Right kidney (tissue), 1 donor: ENCODE measurements at regions not wholly inside any gene's neighbourhood (a gene's known extent, or its start where the extent isn't known, plus 50 kb on each side); places are given as distances from the start of the nearest gene placed in this dataset.

Source experiments
- DNase-seq: peaks from one replicate; pipeline ENCODE4 v3.0.0-alpha.2; 2016

DNA sequence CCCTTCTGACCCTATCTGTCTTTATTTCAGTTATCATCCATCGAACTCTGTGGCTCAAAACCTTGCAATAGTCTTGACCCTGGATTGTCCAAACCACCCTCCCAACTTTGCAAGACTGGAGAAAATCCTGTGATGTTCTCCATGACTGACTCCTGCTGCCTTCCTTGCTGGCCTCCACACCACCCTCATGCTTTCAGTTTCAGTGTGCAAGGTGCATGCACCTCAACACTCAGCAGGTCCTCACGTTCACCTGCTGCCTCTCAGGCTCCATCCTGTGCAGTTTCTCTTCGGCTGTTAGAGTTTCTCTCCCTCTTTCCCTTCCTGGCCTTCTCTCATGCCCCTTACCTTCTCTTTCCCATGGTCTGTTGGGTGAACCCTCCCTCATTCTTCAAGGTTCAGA lies 59.4 kb upstream of the ASIC2 start:
- no peak for DNase-seq

DNA sequence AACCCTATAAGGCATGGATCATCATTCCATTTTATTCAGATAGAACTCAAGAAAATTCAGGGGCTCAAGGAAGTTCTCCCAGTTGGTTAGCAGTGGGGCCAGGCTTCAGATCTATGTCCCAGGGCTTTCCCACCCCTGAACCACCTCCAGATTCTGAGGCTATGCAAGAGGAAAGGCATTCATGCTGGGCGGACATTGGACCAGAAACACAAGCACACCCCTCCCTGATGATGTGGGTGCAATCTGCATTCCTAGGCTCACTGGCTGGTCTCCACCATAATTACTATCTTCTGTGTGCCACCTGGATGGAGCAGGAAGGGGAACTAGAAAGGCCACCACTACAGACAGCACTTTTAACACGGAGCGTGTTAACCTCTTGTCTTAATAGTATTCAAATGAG lies 63.2 kb upstream of the ASIC2 start:
- no peak for DNase-seq

DNA sequence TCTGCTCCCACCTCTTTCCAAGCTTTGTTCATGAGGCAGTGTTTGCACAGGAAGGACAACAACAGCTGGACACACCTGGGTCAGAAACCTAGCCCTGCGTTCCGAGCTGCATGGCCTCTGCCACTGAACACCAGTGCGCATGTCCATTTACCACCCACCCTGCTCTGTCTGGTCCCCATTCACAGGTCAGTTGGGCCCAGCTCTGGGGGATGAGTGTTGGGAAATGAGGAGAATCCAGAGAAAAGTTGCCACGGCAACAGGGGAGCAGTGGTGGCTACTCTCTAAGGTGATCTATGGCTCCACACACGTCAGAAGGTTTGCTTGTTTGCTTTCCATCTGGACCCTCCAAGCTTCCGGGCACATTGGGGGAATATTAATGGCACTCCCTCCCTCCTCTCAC lies 70.4 kb upstream of the ASIC2 start:
- no peak for DNase-seq

DNA sequence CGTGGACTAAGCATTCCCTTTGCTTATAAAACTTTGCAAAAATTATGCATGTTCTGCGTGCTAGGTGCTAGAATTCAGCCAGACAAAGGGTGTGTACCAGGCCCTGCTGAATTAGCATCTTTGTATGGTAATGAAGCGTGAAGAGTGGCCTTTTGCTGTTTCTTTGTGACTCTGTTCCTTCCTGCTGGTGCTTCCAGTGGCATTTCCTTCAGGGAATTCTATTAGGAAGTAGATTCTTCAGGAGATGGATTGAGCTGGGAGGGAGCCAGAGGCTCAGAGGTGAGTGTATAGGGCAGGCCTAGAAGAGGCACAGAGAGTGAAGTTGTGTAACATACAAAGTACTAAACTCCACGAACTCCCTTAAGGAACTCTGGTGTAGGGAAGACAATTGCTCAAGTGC lies 73.9 kb upstream of the ASIC2 start:
- DNase-seq = no peak

DNA sequence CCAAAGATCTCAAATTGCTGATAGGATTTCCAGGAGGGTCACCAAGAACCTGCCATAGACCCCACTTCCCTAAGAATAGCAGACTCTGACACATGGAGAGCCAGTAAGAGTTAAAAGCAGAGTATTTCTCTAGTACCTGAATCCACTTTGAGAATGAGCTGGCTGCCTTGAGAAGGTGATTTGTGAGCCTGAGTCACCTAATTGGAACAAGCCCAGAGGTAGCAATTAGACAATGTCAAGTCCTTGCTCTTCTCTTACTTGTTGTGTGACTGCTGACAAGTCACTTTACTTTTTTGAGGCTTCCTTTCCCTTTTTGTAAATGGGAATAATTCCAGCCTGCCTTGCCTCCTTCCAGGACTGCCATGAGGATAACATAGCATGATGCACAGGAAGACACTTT lies 76.1 kb upstream of the ASIC2 start:
- no peak for DNase-seq

DNA sequence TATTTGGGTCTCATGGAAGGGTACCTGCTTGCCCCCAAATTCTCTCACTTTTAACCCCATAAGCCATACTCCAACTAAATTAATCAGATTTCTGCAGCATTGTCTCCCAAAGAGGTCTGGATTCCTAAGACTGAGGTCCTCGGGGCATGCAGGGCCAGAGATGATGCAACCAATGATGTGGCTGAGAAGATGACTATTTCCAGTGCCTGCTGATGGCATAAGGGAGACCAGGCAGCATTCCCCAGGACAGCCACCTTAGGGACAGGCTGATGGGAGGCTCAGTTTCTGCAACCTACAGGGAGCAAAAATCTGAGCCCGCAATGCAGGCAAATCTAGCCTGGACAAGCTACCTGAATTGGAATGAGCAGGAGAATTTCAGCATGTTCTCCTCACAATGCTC lies 76.8 kb upstream of the ASIC2 start:
- DNase-seq = no peak

DNA sequence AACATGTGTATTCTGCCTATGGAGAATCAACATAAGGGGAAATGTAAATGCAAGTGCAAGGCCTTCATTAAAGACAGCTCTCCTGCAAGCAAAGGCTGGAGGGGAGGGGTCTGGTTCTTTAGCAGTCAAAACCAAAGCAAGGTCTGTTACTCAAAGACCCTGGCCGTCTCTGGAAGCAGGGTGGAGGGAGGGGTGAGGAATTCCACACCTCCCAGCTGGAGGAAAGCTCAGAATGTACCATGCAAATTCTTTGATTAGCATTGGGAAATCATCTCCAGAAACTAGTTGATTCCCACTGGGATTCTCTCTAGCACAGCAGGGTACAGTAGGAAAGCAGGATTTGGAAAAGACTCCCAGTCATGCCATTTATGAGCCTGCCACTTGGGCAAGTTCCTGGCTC lies 77.3 kb upstream of the ASIC2 start:
- DNase-seq = no peak

DNA sequence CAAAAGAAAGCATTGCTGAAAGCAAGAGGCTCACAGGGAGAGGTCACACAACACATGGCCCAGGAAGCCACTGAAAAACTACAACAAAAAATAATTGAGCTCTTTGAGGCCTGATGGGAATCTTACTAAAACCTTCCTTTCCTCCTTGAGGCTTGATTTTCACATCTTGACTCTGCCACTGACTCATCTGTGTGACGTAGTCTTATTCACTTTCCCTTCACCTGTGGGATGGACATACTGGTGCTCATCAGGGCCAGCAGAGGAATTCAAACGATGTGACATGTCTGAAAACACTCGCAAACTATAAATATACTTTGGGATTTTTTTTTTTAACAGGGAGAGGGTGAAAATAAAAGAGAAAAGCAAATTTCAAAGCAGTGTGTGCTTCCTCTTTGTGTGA lies 78.3 kb upstream of the ASIC2 start:
- DNase-seq = no peak

DNA sequence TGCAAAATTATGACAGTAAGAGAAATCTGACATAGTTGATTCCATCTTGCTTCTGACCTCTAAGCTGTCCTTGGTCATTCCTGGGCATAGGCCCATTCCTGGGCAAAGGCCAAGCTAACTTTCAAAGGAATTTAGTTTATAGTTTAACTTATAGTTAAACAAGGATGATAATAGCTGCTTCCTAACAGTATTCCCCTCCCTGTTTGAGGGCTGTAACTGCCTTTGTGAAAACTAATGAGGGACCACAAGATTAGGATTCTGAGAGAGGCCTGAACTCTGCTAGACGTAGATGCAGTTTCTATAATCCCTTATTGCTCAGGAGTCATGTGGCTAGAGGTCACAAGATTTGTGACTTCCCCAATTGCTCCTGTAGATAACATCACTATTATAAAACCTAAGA lies 80.2 kb upstream of the ASIC2 start:
- no peak for DNase-seq

DNA sequence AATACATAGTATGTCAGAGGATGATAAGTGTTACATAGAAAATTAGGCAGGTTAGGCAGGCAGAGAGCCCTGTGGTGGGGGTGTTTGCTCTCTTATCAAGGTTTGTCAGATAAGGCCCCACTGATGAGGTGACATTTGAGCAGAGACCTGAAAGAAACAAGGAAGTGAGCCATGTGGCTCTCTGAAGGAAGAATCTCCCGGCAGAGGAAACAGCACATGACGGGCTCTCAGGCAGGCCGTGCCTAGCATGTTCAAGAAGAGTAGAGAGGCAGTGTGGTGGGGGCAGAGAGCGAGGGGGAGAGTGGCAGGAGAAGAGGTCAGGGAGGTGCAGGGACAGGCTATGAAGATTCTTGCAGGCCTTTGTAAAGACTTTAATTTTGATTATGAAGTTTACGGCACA lies 82.0 kb upstream of the ASIC2 start:
- DNase-seq = no peak

DNA sequence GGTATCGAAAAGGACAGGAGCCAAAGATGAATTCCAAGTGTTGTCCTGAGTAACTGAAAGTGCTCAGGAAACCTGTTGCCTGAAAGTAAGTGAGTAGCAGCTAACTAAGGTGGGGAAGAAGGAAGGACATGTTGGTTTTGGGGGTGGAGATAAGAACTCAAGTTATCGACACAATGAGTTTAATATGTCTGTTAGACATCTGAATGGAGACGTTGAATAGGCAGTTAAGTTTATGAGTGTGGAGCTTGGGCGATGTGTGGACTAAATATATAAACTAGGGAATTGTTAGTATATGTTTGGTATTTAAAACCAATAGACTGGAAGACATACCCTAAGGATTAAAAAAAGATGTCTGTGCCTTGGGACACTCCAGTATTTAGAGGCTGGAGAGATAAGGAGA lies 82.7 kb upstream of the ASIC2 start:
- no peak for DNase-seq

DNA sequence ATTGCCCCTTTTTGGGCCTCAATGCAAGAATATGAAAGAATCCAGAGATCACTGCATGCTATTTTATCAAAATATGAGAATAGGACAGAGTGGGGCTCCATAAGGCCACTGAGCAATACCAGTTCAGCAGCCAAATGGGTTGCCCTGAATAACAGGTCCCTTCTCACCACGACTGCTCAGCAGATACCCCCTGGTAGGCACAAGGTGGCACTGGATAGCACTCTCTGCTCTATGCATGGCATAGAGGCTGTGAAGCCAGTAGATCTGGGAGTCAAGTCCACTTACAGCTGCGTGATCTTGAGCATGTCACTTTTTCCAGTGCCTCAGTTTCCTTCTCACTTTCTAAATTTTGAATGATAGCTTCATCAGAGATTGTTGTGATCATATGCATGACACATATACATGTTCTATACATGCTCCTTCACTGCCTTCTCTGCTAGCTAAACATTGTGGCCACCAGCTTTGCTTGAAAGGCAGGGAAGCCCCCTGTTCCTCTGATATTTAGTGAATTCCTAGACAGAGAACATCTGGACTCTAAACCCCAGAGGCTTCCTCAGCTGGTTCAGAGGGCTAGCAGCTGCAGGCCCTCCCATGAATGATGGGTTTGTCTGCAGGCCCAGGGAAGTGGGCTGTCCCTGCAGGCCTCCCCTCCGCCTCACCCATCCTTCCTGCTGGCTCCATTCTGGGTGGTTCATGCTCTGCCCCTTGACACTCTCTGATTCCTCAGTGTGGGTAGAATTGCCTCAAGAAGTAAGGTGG lies 84.9 kb upstream of the ASIC2 start:
- DNase-seq = peak; percentile 6

DNA sequence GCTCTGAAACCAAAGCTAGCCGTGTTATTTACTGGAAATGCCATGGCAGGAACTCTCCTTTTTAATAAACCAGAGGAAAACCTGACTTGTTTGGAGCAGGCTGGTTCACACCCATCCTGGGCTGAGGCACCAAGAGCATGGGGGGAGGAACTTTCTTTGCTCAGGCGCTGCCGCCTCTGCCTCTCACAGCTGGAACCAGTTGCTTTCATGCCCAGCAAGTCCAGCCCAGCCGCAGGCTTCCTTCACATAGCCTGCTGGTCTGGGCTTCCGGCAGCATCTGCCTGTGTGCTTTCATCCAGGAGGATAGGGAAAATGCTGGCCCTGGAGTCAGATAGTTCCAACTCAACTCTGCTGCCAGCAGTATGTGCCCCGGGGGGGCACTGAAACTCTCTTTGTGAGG lies 88.1 kb upstream of the ASIC2 start:
- no peak for DNase-seq

DNA sequence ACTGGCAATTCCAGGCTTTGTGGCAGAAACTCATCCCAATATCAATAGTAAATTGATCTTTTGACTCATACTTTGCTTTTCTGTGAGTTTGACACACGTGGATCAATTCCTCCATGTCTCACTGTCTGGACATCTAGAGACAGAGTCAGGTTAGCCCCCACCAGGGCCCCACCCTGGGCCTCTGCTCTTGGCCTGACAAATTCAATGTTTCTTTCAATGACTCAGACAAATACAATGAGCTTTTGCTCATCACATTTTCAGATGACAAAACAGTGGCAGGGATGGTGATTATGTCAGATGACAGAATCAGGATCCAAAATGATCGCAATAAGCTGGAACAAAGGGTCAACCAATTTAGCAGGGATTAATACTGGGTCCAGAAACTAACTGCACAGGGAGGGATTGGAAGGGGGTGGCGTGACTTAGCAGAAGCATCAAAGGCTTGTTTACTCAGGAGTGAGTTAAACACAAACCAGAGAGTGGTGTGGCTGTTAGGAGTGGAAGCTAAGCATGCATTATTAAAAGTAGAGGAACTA lies 90.5 kb upstream of the ASIC2 start:
- no peak for DNase-seq

DNA sequence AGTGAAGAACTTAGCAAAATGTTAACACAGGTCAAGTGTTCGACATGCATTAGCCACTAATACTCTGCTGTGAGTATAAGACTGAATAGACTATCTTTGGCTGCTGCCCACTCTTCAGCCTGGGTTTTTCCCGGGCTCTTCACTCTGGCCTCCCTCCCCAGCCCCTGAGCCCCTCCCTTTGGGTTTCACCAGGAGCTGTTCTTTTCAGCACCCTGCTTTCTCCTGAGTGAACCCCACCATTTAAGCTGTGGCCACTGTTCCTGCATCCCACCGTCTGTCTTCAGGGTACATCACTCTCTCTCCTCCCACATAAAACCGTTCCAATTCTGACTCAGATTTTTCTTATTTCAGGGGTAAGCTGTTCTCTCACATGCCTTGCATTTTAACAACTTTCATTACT lies 92.0 kb upstream of the ASIC2 start:
- DNase-seq = no peak

DNA sequence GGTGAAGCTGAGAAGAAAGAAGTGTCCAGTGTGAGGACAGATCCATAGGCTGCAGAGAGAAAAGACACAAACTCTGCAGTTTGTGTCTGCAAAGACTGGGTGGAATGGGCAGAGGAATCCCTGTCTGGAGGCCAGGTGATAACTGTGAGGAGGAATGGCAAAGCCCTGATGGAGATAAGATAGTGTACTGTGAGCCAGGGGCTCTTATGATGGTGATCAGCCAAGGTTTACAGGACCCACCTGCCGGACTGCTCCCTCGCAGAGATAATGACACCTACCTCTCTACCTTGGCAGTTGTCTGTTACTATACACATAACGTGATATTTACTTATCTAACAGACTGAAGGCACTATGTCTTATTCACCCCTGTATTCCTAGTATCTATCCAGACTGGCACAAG lies 92.6 kb upstream of the ASIC2 start:
- no peak for DNase-seq

DNA sequence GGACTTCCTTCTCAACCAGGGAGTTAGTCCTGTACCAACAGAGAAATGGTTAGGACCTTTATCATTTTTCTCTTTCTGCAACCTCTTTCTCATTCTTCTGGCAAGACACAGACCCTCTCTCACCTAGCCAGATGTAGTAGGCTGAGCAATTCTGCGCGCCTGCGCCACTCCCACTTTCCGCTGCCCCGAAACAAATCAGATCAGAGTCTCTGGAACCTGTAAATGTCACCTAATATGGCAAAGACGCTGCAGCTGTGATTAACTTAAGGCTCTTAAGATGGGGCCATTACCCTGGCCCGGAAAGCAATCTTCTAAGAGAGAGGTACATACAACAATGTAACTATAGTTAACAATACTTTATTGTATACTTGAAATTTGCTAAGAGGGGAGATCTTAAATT lies 94.3 kb upstream of the ASIC2 start:
- DNase-seq = no peak

DNA sequence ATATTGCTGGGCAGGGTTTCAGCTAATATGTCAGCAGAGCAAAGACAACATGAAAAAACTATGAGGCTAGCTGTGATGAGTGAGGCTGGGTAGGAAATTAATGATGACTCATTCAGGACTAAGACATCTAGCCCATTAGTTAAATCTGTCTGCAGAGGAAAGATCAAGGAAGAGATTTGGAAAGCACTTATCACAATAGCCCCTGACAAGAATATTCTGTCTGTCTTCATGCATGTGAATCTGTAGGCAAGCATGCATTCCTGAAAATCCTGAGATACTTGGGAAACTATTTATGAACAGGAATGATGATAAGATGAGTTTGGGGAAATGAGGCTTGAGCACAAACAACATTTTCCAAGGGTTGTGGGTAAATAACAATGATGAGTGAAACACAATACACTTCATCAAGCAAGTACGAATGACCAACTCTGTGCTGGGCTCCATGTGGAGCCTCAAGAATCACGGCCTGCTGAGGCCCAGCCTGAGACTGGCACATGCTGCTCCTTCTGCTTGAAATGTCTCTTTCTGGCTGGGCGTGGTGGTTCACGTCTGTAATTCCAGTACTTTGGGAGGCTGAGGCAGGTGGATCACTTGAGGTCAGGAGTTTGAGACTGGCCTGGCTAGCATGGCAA lies 96.5 kb upstream of the ASIC2 start:
- no peak for DNase-seq

DNA sequence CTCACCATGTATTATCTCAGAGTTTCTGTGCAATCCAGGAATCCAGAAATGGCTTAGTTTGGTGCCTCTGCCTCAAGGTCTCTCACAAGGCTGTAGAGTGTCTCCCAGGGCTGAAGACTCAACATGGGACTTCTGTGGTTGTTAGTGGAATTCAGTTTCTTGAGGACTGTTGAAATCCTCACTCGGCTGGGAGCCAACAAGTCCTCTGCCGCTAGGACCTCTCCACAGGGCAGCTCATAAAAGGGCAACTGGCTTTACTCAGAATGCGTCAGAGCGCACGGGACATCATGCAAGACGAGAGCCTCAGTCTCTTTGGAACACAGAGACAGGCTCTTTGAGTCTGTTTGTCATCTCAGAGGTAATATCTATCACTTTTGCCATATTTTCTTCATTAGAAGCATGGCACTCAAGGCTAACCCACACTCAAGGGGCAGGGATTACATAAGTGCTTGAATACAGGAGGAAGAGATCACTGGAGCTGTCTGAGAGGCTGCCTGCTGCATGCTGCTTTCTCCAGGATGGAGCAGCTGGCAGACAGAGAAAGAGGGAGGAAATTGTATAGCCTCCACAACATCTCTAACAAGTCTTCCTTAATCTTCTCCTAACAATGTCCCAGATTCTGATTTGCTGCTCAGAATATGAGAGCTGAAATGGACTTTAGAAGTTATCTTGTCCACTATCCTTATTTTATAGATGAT lies 97.5 kb upstream of the ASIC2 start:
- no peak for DNase-seq

DNA sequence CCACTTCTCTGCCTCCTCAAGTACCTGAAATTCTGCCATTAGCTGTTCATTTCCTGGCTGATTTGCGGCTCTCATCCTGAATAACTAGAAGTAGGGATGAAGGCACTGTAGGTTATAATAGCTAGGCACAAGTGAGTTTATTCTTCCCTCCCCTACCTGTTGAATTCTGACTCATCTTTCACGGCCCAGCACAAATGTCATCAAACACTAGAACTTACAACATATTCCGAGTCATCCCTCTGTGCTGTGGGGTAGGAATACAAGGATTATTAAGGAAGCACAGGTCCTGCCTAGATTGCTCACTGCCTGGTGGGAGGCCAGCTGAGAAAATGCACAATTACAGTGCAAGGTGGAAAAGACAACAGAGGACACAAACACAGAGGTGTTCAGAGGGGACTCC lies 103.7 kb upstream of the ASIC2 start:
- DNase-seq = no peak

DNA sequence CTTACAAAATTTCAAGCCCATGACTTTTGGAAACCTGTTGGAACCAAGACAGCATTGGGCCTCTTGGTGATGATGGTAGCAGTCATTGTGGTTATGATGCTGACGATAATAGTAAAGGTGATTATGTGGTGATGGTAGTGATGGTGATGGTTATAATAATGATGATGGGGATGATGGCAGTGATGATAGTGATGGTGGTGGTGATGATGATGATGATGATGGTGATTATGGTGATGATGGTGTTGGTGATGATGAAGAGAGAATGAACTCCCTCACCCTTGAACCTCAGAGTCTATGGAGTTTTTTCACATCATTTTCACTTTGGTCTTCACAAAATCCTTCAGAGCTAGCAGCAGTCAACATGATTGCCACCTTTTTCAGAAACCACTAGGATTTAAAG lies 105.3 kb upstream of the ASIC2 start:
- no peak for DNase-seq

DNA sequence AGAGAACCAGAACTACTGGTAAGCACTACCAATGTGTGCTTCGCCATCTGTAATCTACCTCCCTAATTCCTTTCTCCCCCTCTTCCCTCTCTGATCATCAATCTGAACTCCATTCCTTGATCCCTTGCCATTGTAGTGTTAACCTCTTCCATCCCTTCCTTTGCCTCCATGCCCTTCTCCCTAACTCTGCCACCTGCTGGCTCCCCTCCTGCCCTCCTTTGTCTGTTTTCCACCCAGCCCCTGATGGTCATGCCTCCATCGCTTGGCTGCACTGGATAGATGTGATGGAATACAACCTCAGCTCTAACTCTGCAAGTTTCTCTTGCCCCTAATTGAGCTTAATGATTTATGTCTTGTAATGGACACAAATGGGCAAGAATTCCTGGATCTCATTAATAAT lies 108.2 kb upstream of the ASIC2 start:
- DNase-seq = no peak

DNA sequence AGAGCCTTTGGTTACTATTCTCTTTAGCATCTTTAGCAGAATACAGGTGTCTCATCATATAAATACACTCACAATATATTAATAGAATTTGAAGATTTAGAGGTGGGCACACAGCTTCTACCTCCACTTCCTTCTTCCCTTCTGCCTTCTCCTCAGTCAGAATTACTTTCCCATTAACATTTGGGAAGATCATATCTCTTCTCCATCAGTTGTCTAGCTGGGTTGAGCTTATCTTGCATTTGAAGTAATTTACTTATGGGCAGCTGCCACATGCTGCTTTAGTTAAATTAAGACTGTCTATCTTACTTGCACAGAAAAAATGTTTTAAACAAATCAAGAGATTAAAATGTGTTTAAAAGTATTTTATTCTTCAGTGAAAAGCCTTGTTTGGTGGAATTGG lies 110.1 kb upstream of the ASIC2 start:
- DNase-seq = no peak
